Smooth muscle cell (in vitro differentiated cells): ENCODE measurements at regions not wholly inside any gene's neighbourhood (a gene's known extent, or its start where the extent isn't known, plus 50 kb on each side); places are given as distances from the start of the nearest gene placed in this dataset.

ENCODE experiments used
- DNase-seq: peaks from one replicate; lab custom pipeline; 2025; ENCODE audit not compliant: unreplicated experiment; lab: John Stamatoyannopoulos, UW
- H2AFZ ChIP-seq: fragments of 200-600 bp; sonication (generic); 2 replicates; pipeline ENCODE4 v1.6.0; 2016; ENCODE audit warnings: antibody characterized with exemption, low read depth, mild to moderate bottlenecking
- H3F3A ChIP-seq: fragments of 200-600 bp; sonication (generic); 2 replicates; pipeline ENCODE4 v1.6.0; 2017; ENCODE audit warnings: antibody characterized with exemption, low read depth
- H3K27ac ChIP-seq: fragments of 200-600 bp; sonication (generic); 2 replicates; pipeline ENCODE4 v1.5.1; 2016; ENCODE audit warnings: low read depth, mild to moderate bottlenecking
- H3K27me3 ChIP-seq: fragments of 200-600 bp; sonication (generic); 2 replicates; pipeline ENCODE4 v1.6.1; 2016; ENCODE audit warnings: low read depth, mild to moderate bottlenecking
- H3K36me3 ChIP-seq: fragments of 200-600 bp; sonication (generic); 2 replicates; pipeline ENCODE4 v1.5.1; 2016; ENCODE audit warnings: low read depth
- H3K4me1 ChIP-seq: fragments of 200-600 bp; sonication (generic); 2 replicates; pipeline ENCODE4 v1.5.1; 2016; ENCODE audit warnings: low read depth
- H3K4me2 ChIP-seq: fragments of 200-600 bp; sonication (generic); 2 replicates; pipeline ENCODE4 v1.6.0; 2016; ENCODE audit warnings: mild to moderate bottlenecking
- H3K4me3 ChIP-seq: fragments of 200-600 bp; sonication (generic); 2 replicates; pipeline ENCODE4 v1.5.1; 2016; ENCODE audit warnings: mild to moderate bottlenecking
- H3K79me2 ChIP-seq: fragments of 200-600 bp; sonication (generic); 2 replicates; pipeline ENCODE4 v1.6.0; 2016; ENCODE audit warnings: low read depth, mild to moderate bottlenecking
- H3K9ac ChIP-seq: fragments of 200-600 bp; sonication (generic); 2 replicates; pipeline ENCODE4 v1.6.0; 2016; ENCODE audit warnings: low read depth
- H3K9me3 ChIP-seq: fragments of 200-600 bp; sonication (generic); replicated peaks from 2 replicates; pipeline ENCODE4 v1.5.1; 2016; ENCODE audit warnings: low read depth
- H4K20me1 ChIP-seq: fragments of 200-600 bp; sonication (generic); 2 replicates; pipeline ENCODE4 v1.6.0; 2016; ENCODE audit warnings: low read depth
- CTCF ChIP-seq: fragments of 200-600 bp; sonication (generic); IDR thresholded peaks from 2 replicates; pipeline ENCODE4 v1.5.1; 2017; ENCODE audit warnings: borderline replicate concordance, mild to moderate bottlenecking, antibody characterized with exemption; ENCODE audit not compliant: insufficient read depth, poor library complexity, severe bottlenecking
- WGBS: methylation state at CpG from one replicate; pipeline ENCODE4 v1.1.7; 2016; ENCODE audit warnings: low lambda C conversion rate; 5-methylcytosine and 5-hydroxymethylcytosine counted together

- Histone ChIP-seq H3K4me2 (no peak overlapping the region), H3K27me3 (no peaks in the 10 kb centered on the region), H3K79me2 (no peaks in the 10 kb centered on the region), H3K9me3 (no peaks in the 10 kb centered on the region), H3K27ac (no peak overlapping the region), H3K4me3 (no peak overlapping the region), H2AFZ (no peak overlapping the region), H3K36me3 (no peaks in the 10 kb centered on the region), H4K20me1 (no peaks in the 10 kb centered on the region), H3K4me1 (no peaks in the 10 kb centered on the region), H3F3A (no peaks in the 10 kb centered on the region), H3K9ac (no peak overlapping the region)
- no peak for TF ChIP-seq CTCF
- DNase-seq: no peak
Measured at GRCh38 chr1:193701759-193702158, 515.3 kb upstream of the B3GALT2 start.

- DNase-seq: no peak
- Histone ChIP-seq H4K20me1 (no peaks in the 10 kb centered on the region), H3F3A (no peaks in the 10 kb centered on the region), H3K79me2 (no peaks in the 10 kb centered on the region), H3K4me3 (no peak overlapping the region), H3K4me1 (no peaks in the 10 kb centered on the region), H3K36me3 (no peaks in the 10 kb centered on the region), H3K4me2 (peak overlapping the region; percentile 6), H3K9me3 (no peaks in the 10 kb centered on the region), H3K27ac (peak overlapping the region; percentile 39), H3K9ac (no peak overlapping the region), H2AFZ (no peak overlapping the region), H3K27me3 (no peaks in the 10 kb centered on the region)
- no peak for TF ChIP-seq CTCF
- WGBS: 52% methylated on average over 3 of the region's 3 CpGs
Measured at GRCh38 chr1:193700710-193701355, 514.4 kb upstream of the B3GALT2 start.

- H2AFZ ChIP-seq: no peak overlapping the region
- no peaks in the 10 kb centered on the region for H3K36me3 ChIP-seq
- no peaks in the 10 kb centered on the region for H3F3A ChIP-seq
- WGBS: 87% methylated on average over 4 of the region's 4 CpGs
- H3K27me3 ChIP-seq: no peaks in the 10 kb centered on the region
- H3K4me2 ChIP-seq: no peak overlapping the region
- no peak for DNase-seq
- no peak for TF ChIP-seq CTCF
- no peaks in the 10 kb centered on the region for H3K79me2 ChIP-seq
- H3K27ac ChIP-seq: no peak overlapping the region
- no peak overlapping the region for H3K4me3 ChIP-seq
- no peak overlapping the region for H3K9ac ChIP-seq
- H4K20me1 ChIP-seq: no peaks in the 10 kb centered on the region
- H3K4me1 ChIP-seq: no peaks in the 10 kb centered on the region
- H3K9me3 ChIP-seq: no peaks in the 10 kb centered on the region
Measured at GRCh38 chr1:193699261-193699660, 512.8 kb upstream of the B3GALT2 start.

DNA sequence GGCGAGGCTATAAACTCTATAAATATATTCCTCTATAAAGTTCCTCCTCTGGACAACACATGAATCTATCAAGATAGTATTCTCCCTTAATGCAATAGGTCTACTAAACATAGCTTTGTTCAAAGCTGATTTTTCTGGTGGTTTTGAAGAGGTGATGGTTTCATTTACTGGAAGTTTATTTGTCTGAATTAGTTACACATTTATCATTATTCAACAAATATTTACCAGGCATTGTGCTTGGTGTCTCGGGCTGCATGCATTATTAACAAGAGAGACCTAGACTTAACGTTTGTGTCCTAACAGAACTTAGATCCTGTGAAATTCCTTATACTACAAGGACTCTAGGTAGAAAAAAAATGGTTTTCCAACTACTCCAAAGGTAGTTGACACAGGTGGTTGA lies 511.4 kb upstream of the B3GALT2 start:
- Histone ChIP-seq H3K27ac (no peak overlapping the region), H3K79me2 (no peaks in the 10 kb centered on the region), H3K9me3 (no peaks in the 10 kb centered on the region), H3K4me2 (no peak overlapping the region), H3F3A (no peaks in the 10 kb centered on the region), H2AFZ (no peak overlapping the region), H3K4me3 (no peak overlapping the region), H4K20me1 (no peaks in the 10 kb centered on the region), H3K27me3 (no peaks in the 10 kb centered on the region), H3K36me3 (no peaks in the 10 kb centered on the region), H3K9ac (no peak overlapping the region), H3K4me1 (no peaks in the 10 kb centered on the region)
- no peak for DNase-seq
- 92% methylated on average over 3 of the region's 3 CpGs for WGBS
- TF ChIP-seq CTCF: no peak
